ENCODE measurements at regions not wholly inside any gene's neighbourhood (a gene's known extent, or its start where the extent isn't known, plus 50 kb on each side); places are given as distances from the start of the nearest gene placed in this dataset.

DNA sequence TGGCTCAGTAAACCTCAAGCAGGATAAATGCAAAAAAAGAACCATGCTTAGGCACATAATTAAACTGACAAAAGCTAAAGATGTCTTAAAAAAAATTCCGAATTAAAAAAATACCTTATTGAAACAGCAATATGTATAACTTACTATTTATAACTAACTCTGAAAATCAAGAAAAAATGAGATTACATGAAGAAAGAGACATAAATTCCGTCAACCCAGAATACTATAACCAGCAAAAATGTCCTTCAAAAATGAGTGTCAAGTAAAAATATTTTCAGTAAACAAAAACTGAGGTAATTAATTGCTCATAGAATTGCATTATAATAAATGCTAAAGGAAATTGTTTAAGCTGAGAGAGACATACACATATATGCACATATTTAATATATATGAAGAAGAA is 474.5 kb upstream of the SYT4 start:
- Histone ChIP-seq H2AFZ (ENCODE audit: low read depth, low read length) (no peak overlapping the region), H3K4ac (ENCODE audit: low read depth in 1 of 2, low read length in 2 of 2) (no peak overlapping the region), H3K14ac (ENCODE audit: low read length in 2 of 2) (no peak overlapping the region), H4K8ac (ENCODE audit: low read length) (no peak overlapping the region), H3K4me2 (ENCODE audit: low read length, poor library complexity, severe bottlenecking) (no peak overlapping the region), H3K23ac (ENCODE audit: low read length in 2 of 2) (no peak overlapping the region), H2AK5ac (ENCODE audit: low read length, severe bottlenecking) (no peak overlapping the region), H3K79me1 (replicated peaks; ENCODE audit: low read length, poor library complexity, severe bottlenecking) (no peaks in the 10 kb centered on the region), H4K91ac (ENCODE audit: low read length) (no peak overlapping the region), H3K4me3 (ENCODE audit: insufficient read depth in 1 of 2, low read depth in 1 of 2, low read length in 2 of 2) (no peak overlapping the region), H2BK120ac (ENCODE audit: low read depth, low read length) (no peak overlapping the region), H3K9ac (ENCODE audit: low read length) (no peak overlapping the region), H3K36me3 (ENCODE audit: control insufficient read depth in 1 of 2, insufficient read depth in 2 of 2, low read depth in 1 of 2, low read length in 2 of 2) (no peaks in the 10 kb centered on the region), H3K9me3 (ENCODE audit: control insufficient read depth, low read length) (peaks cover 21% of the 10 kb centered on the region), H2BK12ac (ENCODE audit: low read length in 2 of 2) (no peak overlapping the region), H3K18ac (ENCODE audit: low read depth in 1 of 2, low read length in 2 of 2) (no peak overlapping the region), H2BK5ac (ENCODE audit: low read depth, low read length, poor library complexity, severe bottlenecking) (no peak overlapping the region), H3K27ac (ENCODE audit: low read length, poor library complexity, severe bottlenecking) (no peak overlapping the region), H2BK15ac (ENCODE audit: low read depth, poor library complexity, severe bottlenecking) (no peak overlapping the region), H3K27me3 (ENCODE audit: control insufficient read depth in 1 of 2, insufficient read depth in 1 of 2, low read length in 2 of 2) (no peaks in the 10 kb centered on the region), H3K4me1 (ENCODE audit: control insufficient read depth, insufficient read depth, low read depth, low read length) (no peaks in the 10 kb centered on the region)
- no CpG with 5 or more reads among the region's 2 CpGs for WGBS
- DNase-seq = peak; percentile 9

DNA sequence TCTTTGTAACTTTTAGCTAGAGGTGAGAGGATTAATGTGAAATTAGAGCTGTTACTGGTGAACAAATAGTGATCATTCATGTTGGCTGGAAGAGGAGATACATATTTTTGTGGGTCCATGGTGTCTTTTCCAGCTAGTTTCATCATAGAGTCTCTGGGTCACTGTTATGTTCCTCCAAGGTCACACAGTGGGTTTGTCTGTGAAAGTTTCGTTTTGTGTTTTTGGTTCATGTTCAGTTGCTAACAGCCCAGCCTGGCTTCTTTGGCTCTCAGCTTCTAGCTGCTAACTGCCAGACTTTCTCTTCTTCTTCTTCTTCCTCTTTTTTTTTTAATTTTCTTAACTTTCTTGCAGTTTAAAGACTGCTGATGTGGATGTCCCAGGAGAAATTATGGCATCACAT is 480.0 kb upstream of the SYT4 start:
- no peaks in the 10 kb centered on the region for H3K27me3 ChIP-seq (ENCODE audit: control insufficient read depth in 1 of 2, insufficient read depth in 1 of 2, low read length in 2 of 2)
- H2BK12ac ChIP-seq (ENCODE audit: low read length in 2 of 2) = no peak overlapping the region
- H3K9ac ChIP-seq (ENCODE audit: low read length) = peak overlapping the region; percentile 2
- no peak overlapping the region for H3K14ac ChIP-seq (ENCODE audit: low read length in 2 of 2)
- H2AFZ ChIP-seq (ENCODE audit: low read depth, low read length) = no peak overlapping the region
- no peak overlapping the region for H4K8ac ChIP-seq (ENCODE audit: low read length)
- no peak overlapping the region for H4K91ac ChIP-seq (ENCODE audit: low read length)
- no peak overlapping the region for H2BK15ac ChIP-seq (ENCODE audit: low read depth, poor library complexity, severe bottlenecking)
- no peak overlapping the region for H3K18ac ChIP-seq (ENCODE audit: low read depth in 1 of 2, low read length in 2 of 2)
- no peak overlapping the region for H3K4me3 ChIP-seq (ENCODE audit: insufficient read depth in 1 of 2, low read depth in 1 of 2, low read length in 2 of 2)
- no peak overlapping the region for H2AK5ac ChIP-seq (ENCODE audit: low read length, severe bottlenecking)
- H3K4me2 ChIP-seq (ENCODE audit: low read length, poor library complexity, severe bottlenecking) = no peak overlapping the region
- no peaks in the 10 kb centered on the region for H3K79me1 ChIP-seq (replicated peaks; ENCODE audit: low read length, poor library complexity, severe bottlenecking)
- H3K4ac ChIP-seq (ENCODE audit: low read depth in 1 of 2, low read length in 2 of 2) = no peak overlapping the region
- H2BK5ac ChIP-seq (ENCODE audit: low read depth, low read length, poor library complexity, severe bottlenecking) = no peak overlapping the region
- no peaks in the 10 kb centered on the region for H3K36me3 ChIP-seq (ENCODE audit: control insufficient read depth in 1 of 2, insufficient read depth in 2 of 2, low read depth in 1 of 2, low read length in 2 of 2)
- peaks cover 2% of the 10 kb centered on the region for H3K4me1 ChIP-seq (ENCODE audit: control insufficient read depth, insufficient read depth, low read depth, low read length)
- no peak overlapping the region for H3K23ac ChIP-seq (ENCODE audit: low read length in 2 of 2)
- DNase-seq = no peak
- no peak overlapping the region for H3K27ac ChIP-seq (ENCODE audit: low read length, poor library complexity, severe bottlenecking)
- WGBS = 100% methylated on average over 1 of the region's 1 CpG
- H3K9me3 ChIP-seq (ENCODE audit: control insufficient read depth, low read length) = peaks cover 6% of the 10 kb centered on the region
- H2BK120ac ChIP-seq (ENCODE audit: low read depth, low read length) = no peak overlapping the region

DNA sequence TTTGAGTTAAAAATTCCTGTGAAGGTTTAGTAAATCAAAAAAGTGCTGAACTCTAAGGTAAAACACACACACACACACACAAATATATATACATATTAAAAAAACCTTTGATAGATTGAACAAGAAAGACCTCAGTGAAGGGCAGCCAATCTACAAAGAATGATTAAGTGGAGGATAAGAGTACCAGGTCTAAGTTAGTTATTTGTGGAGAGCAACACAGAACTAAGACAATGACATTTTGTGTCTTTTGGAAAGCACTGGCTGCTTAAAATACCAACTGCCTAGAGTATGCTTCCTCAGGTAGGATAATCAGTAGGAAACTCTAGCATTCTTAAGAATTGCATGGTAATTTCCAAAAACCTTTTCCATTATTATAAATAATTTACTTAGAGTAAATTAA is 481.4 kb upstream of the SYT4 start:
- Histone ChIP-seq H3K27me3 (ENCODE audit: control insufficient read depth in 1 of 2, insufficient read depth in 1 of 2, low read length in 2 of 2) (no peaks in the 10 kb centered on the region), H2BK15ac (ENCODE audit: low read depth, poor library complexity, severe bottlenecking) (no peak overlapping the region), H2AK5ac (ENCODE audit: low read length, severe bottlenecking) (no peak overlapping the region), H3K27ac (ENCODE audit: low read length, poor library complexity, severe bottlenecking) (peak overlapping the region; percentile 72), H3K4me2 (ENCODE audit: low read length, poor library complexity, severe bottlenecking) (no peak overlapping the region), H3K23ac (ENCODE audit: low read length in 2 of 2) (no peak overlapping the region), H2BK5ac (ENCODE audit: low read depth, low read length, poor library complexity, severe bottlenecking) (no peak overlapping the region), H3K4me1 (ENCODE audit: control insufficient read depth, insufficient read depth, low read depth, low read length) (peaks cover 2% of the 10 kb centered on the region), H2BK120ac (ENCODE audit: low read depth, low read length) (no peak overlapping the region), H3K36me3 (ENCODE audit: control insufficient read depth in 1 of 2, insufficient read depth in 2 of 2, low read depth in 1 of 2, low read length in 2 of 2) (no peaks in the 10 kb centered on the region), H4K8ac (ENCODE audit: low read length) (no peak overlapping the region), H3K9ac (ENCODE audit: low read length) (no peak overlapping the region), H3K79me1 (replicated peaks; ENCODE audit: low read length, poor library complexity, severe bottlenecking) (no peaks in the 10 kb centered on the region), H3K9me3 (ENCODE audit: control insufficient read depth, low read length) (no peaks in the 10 kb centered on the region), H2BK12ac (ENCODE audit: low read length in 2 of 2) (no peak overlapping the region), H4K91ac (ENCODE audit: low read length) (no peak overlapping the region), H3K14ac (ENCODE audit: low read length in 2 of 2) (no peak overlapping the region), H3K18ac (ENCODE audit: low read depth in 1 of 2, low read length in 2 of 2) (no peak overlapping the region), H3K4ac (ENCODE audit: low read depth in 1 of 2, low read length in 2 of 2) (no peak overlapping the region), H2AFZ (ENCODE audit: low read depth, low read length) (no peak overlapping the region), H3K4me3 (ENCODE audit: insufficient read depth in 1 of 2, low read depth in 1 of 2, low read length in 2 of 2) (no peak overlapping the region)
- no peak for DNase-seq

DNA sequence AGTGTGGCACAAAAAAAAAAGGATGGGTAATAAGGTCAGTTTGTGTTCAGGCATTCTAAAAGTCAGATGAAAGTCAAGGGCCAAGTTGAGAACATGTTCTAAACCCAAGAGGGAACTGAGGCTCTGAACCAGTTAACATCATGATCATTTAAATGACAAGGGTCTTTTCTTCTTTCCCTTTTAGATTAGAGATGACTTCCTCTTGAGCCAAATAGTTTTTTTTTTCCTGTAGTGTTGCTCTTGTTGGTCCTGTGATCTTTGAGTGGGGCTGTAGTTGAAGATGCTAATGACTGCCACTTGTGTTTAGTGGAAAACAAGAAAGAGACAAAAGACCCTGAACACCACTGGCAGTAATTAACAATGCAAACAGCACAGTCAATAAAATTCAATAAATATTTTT is 482.7 kb upstream of the SYT4 start:
- no peak overlapping the region for H3K4ac ChIP-seq (ENCODE audit: low read depth in 1 of 2, low read length in 2 of 2)
- H3K4me1 ChIP-seq (ENCODE audit: control insufficient read depth, insufficient read depth, low read depth, low read length) = peaks cover 2% of the 10 kb centered on the region
- no peak overlapping the region for H3K4me3 ChIP-seq (ENCODE audit: insufficient read depth in 1 of 2, low read depth in 1 of 2, low read length in 2 of 2)
- no peak overlapping the region for H2AK5ac ChIP-seq (ENCODE audit: low read length, severe bottlenecking)
- H3K27me3 ChIP-seq (ENCODE audit: control insufficient read depth in 1 of 2, insufficient read depth in 1 of 2, low read length in 2 of 2) = no peaks in the 10 kb centered on the region
- H3K79me1 ChIP-seq (replicated peaks; ENCODE audit: low read length, poor library complexity, severe bottlenecking) = no peaks in the 10 kb centered on the region
- H2BK120ac ChIP-seq (ENCODE audit: low read depth, low read length) = no peak overlapping the region
- H2BK5ac ChIP-seq (ENCODE audit: low read depth, low read length, poor library complexity, severe bottlenecking) = no peak overlapping the region
- no peaks in the 10 kb centered on the region for H3K36me3 ChIP-seq (ENCODE audit: control insufficient read depth in 1 of 2, insufficient read depth in 2 of 2, low read depth in 1 of 2, low read length in 2 of 2)
- H3K9ac ChIP-seq (ENCODE audit: low read length) = no peak overlapping the region
- no peak overlapping the region for H3K27ac ChIP-seq (ENCODE audit: low read length, poor library complexity, severe bottlenecking)
- no peak for DNase-seq
- H2BK15ac ChIP-seq (ENCODE audit: low read depth, poor library complexity, severe bottlenecking) = no peak overlapping the region
- H3K23ac ChIP-seq (ENCODE audit: low read length in 2 of 2) = no peak overlapping the region
- H4K91ac ChIP-seq (ENCODE audit: low read length) = no peak overlapping the region
- no peak overlapping the region for H2AFZ ChIP-seq (ENCODE audit: low read depth, low read length)
- no peak overlapping the region for H3K4me2 ChIP-seq (ENCODE audit: low read length, poor library complexity, severe bottlenecking)
- no peaks in the 10 kb centered on the region for H3K9me3 ChIP-seq (ENCODE audit: control insufficient read depth, low read length)
- no peak overlapping the region for H3K18ac ChIP-seq (ENCODE audit: low read depth in 1 of 2, low read length in 2 of 2)
- H2BK12ac ChIP-seq (ENCODE audit: low read length in 2 of 2) = no peak overlapping the region
- no peak overlapping the region for H3K14ac ChIP-seq (ENCODE audit: low read length in 2 of 2)
- H4K8ac ChIP-seq (ENCODE audit: low read length) = no peak overlapping the region
